Osteoblast (primary cell): ENCODE measurements at regions not wholly inside any gene's neighbourhood (a gene's known extent, or its start where the extent isn't known, plus 50 kb on each side); places are given as distances from the start of the nearest gene placed in this dataset.

Source experiments
- DNase-seq: peaks from one replicate; pipeline ENCODE4 v3.0.0; 2011; ENCODE audit warnings: low spot score, mixed read lengths; ENCODE audit not compliant: insufficient read length; ENCODE audit errors: missing footprints
- H2AFZ ChIP-seq: 2 replicates; pipeline ENCODE4 v1.6.0; 2011; ENCODE audit warnings: mild to moderate bottlenecking, low read length
- H3K27ac ChIP-seq: 2 replicates; pipeline ENCODE4 v1.5.1; 2011; ENCODE audit warnings: mild to moderate bottlenecking, low read depth, low read length, moderate library complexity
- H3K27me3 ChIP-seq: 2 replicates; pipeline ENCODE4 v1.6.0; 2012; ENCODE audit warnings: mild to moderate bottlenecking, control low read depth, inconsistent platforms, low read length, moderate library complexity; ENCODE audit not compliant: insufficient read depth
- H3K36me3 ChIP-seq: 2 replicates; pipeline ENCODE4 v1.5.1; 2011; ENCODE audit warnings: mild to moderate bottlenecking, low read length, control low read depth, moderate library complexity; ENCODE audit not compliant: insufficient read depth
- H3K4me1 ChIP-seq: 2 replicates; pipeline ENCODE4 v1.5.1; 2011; ENCODE audit warnings: mild to moderate bottlenecking, low read length, control low read depth, moderate library complexity; ENCODE audit not compliant: insufficient read depth
- H3K4me2 ChIP-seq: 2 replicates; pipeline ENCODE4 v1.6.0; 2011; ENCODE audit warnings: mild to moderate bottlenecking, low read length; ENCODE audit not compliant: insufficient read depth
- H3K4me3 ChIP-seq: fragments of 200-600 bp; sonication (generic); 3 replicates; pipeline ENCODE4 v1.5.1; 2012; ENCODE audit warnings: mild to moderate bottlenecking, low read length, inconsistent platforms; ENCODE audit not compliant: insufficient read depth
- H3K79me2 ChIP-seq: 2 replicates; pipeline ENCODE4 v1.6.0; 2012; ENCODE audit warnings: mild to moderate bottlenecking, low read length, control low read depth, inconsistent platforms; ENCODE audit not compliant: insufficient read depth
- H3K9me3 ChIP-seq: 2 replicates; pipeline ENCODE4 v1.5.1; 2011; ENCODE audit warnings: low read depth, low read length, control low read depth
- H4K20me1 ChIP-seq: 2 replicates; pipeline ENCODE4 v1.6.0; 2012; ENCODE audit warnings: mild to moderate bottlenecking, low read length, control low read depth; ENCODE audit not compliant: insufficient read depth
- CTCF ChIP-seq: IDR thresholded peaks from 2 replicates; pipeline ENCODE4 v1.5.1; 2011; ENCODE audit warnings: mild to moderate bottlenecking, low read depth, low read length, moderate library complexity; ENCODE audit errors: extremely low read depth

DNA sequence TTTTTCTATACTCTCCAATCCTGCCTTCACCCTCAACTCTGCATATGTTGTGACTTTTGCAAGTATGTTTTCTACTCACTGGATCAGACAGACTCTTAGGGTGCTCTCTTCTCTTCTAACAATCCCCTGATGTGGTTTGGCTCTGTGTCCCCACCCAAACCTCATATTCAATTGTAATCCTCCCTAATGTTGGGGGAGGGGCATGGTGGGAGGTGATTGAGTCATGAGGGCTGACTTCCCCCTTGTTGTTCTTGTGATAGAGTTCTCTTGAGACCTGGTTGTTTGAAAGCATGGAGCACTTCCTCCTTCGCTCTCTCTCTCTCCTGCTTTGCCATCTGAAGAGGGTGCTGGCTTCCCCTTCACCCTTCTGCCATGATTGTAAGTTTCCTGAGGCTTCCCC lies 148.9 kb upstream of the IGSF21 start:
- Histone ChIP-seq H3K36me3 (no peaks in the 10 kb centered on the region), H3K27ac (no peak overlapping the region), H3K4me1 (no peaks in the 10 kb centered on the region), H2AFZ (no peak overlapping the region), H3K4me2 (no peak overlapping the region), H4K20me1 (no peaks in the 10 kb centered on the region), H3K79me2 (no peaks in the 10 kb centered on the region), H3K9me3 (no peaks in the 10 kb centered on the region), H3K27me3 (no peaks in the 10 kb centered on the region), H3K4me3 (no peak overlapping the region)
- no peak for DNase-seq
- no peak for TF ChIP-seq CTCF

- H3K4me1 ChIP-seq = no peaks in the 10 kb centered on the region
- H3K27me3 ChIP-seq = no peaks in the 10 kb centered on the region
- no peaks in the 10 kb centered on the region for H4K20me1 ChIP-seq
- no peak overlapping the region for H3K4me2 ChIP-seq
- H3K36me3 ChIP-seq = no peaks in the 10 kb centered on the region
- DNase-seq = no peak
- no peaks in the 10 kb centered on the region for H3K9me3 ChIP-seq
- H3K27ac ChIP-seq = no peak overlapping the region
- TF ChIP-seq CTCF = no peak
- no peaks in the 10 kb centered on the region for H3K79me2 ChIP-seq
- H3K4me3 ChIP-seq = no peak overlapping the region
- H2AFZ ChIP-seq = no peak overlapping the region
These were observed 144.1 kb upstream of the IGSF21 start for GRCh38 chr1:17963513-17963912.

- Histone ChIP-seq H4K20me1 (no peaks in the 10 kb centered on the region), H3K36me3 (no peaks in the 10 kb centered on the region), H3K4me2 (no peak overlapping the region), H3K27me3 (no peaks in the 10 kb centered on the region), H3K79me2 (no peaks in the 10 kb centered on the region), H3K4me1 (no peaks in the 10 kb centered on the region), H3K4me3 (no peak overlapping the region), H3K9me3 (no peaks in the 10 kb centered on the region), H3K27ac (no peak overlapping the region), H2AFZ (no peak overlapping the region)
- no peak for DNase-seq
- no peak for TF ChIP-seq CTCF
These were observed 142.0 kb upstream of the IGSF21 start for GRCh38 chr1:17965515-17966100.

- Histone ChIP-seq H3K79me2 (no peaks in the 10 kb centered on the region), H3K4me1 (no peaks in the 10 kb centered on the region), H3K9me3 (no peaks in the 10 kb centered on the region), H3K36me3 (no peaks in the 10 kb centered on the region), H3K27ac (no peak overlapping the region), H3K27me3 (no peaks in the 10 kb centered on the region), H4K20me1 (no peaks in the 10 kb centered on the region), H2AFZ (no peak overlapping the region), H3K4me3 (no peak overlapping the region), H3K4me2 (no peak overlapping the region)
- TF ChIP-seq CTCF = no peak
- no peak for DNase-seq
These were observed 141.3 kb upstream of the IGSF21 start for GRCh38 chr1:17966341-17966740.
